ENCODE measurements at regions not wholly inside any gene's neighbourhood (a gene's known extent, or its start where the extent isn't known, plus 50 kb on each side); places are given as distances from the start of the nearest gene placed in this dataset.

DNA sequence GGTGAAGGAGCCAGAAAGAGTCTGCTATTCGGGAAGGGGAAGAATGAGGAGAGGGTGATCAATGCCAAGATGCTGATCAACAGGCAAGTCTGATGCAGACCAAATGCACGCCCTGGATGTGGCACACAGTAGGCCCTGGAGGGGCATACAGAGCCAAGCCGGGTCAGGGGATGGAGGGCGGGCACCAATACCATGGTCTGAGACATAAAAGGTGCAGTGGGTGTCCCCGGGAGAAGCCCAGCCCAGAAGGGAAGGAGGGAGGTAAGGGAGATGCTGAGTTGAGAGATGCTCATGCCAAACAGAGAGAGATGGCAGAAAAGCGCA is 66.6 kb upstream of the ID2 start:
- H3K27me3 ChIP-seq (ENCODE audit: control insufficient read depth, insufficient read depth, low read length), result peaks cover 2% of the 10 kb centered on the region
- 90% methylated on average over 5 of the region's 6 CpGs for WGBS (ENCODE audit: insufficient coverage)
- H3K27ac ChIP-seq (ENCODE audit: low read length), result no peak overlapping the region
- H3K36me3 ChIP-seq (ENCODE audit: control insufficient read depth, insufficient read depth, low read length), result no peaks in the 10 kb centered on the region
- H3K4me1 ChIP-seq (ENCODE audit: control insufficient read depth, insufficient read depth, low read length), result no peaks in the 10 kb centered on the region
- no peak overlapping the region for H3K4me3 ChIP-seq (ENCODE audit: low read length)
- no peaks in the 10 kb centered on the region for H3K9me3 ChIP-seq (replicated peaks; ENCODE audit: control insufficient read depth, low read depth, low read length)
- DNase-seq, result no peak

GRCh38 chr2:8615576-8616281 is 66.1 kb upstream of the ID2 start:
- no peak overlapping the region for H3K27ac ChIP-seq (ENCODE audit: low read length)
- H3K36me3 ChIP-seq (ENCODE audit: control insufficient read depth, insufficient read depth, low read length), result no peaks in the 10 kb centered on the region
- H3K4me3 ChIP-seq (ENCODE audit: low read length), result no peak overlapping the region
- H3K27me3 ChIP-seq (ENCODE audit: control insufficient read depth, insufficient read depth, low read length), result peaks cover 2% of the 10 kb centered on the region
- DNase-seq, result no peak
- WGBS (ENCODE audit: insufficient coverage), result 84% methylated on average over 11 of the region's 14 CpGs
- no peaks in the 10 kb centered on the region for H3K9me3 ChIP-seq (replicated peaks; ENCODE audit: control insufficient read depth, low read depth, low read length)
- no peaks in the 10 kb centered on the region for H3K4me1 ChIP-seq (ENCODE audit: control insufficient read depth, insufficient read depth, low read length)

- no peaks in the 10 kb centered on the region for H3K4me1 ChIP-seq (ENCODE audit: control insufficient read depth, insufficient read depth, low read length)
- no peak overlapping the region for H3K27ac ChIP-seq (ENCODE audit: low read length)
- no peak overlapping the region for H3K4me3 ChIP-seq (ENCODE audit: low read length)
- peaks cover 2% of the 10 kb centered on the region for H3K27me3 ChIP-seq (ENCODE audit: control insufficient read depth, insufficient read depth, low read length)
- DNase-seq, result no peak
- no peaks in the 10 kb centered on the region for H3K36me3 ChIP-seq (ENCODE audit: control insufficient read depth, insufficient read depth, low read length)
- H3K9me3 ChIP-seq (replicated peaks; ENCODE audit: control insufficient read depth, low read depth, low read length), result no peaks in the 10 kb centered on the region
- WGBS (ENCODE audit: insufficient coverage), result 89% methylated on average over 12 of the region's 12 CpGs
These were observed 64.8 kb upstream of the ID2 start for GRCh38 chr2:8617048-8617447.

DNA sequence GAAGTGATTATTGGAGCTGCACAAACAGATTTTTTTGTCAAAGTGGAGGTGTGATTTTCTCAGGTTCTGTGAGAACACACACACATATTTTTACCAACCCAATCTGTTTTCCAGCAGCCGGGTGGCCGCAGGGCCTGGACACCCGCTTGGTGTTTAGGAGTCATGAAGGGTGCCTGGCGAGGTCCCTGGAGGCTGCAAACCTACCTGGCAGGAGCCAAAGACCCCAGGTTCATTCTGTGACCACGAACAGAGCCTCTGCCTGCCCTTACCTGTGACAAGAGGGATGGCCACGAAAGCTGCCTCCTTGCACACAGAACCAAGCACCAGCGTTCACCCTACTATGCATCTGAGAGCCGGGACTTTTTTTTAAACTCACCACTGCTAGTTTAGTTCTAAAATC is 64.3 kb upstream of the ID2 start:
- Histone ChIP-seq H3K27ac (ENCODE audit: low read length) (no peak overlapping the region), H3K36me3 (ENCODE audit: control insufficient read depth, insufficient read depth, low read length) (no peaks in the 10 kb centered on the region), H3K9me3 (replicated peaks; ENCODE audit: control insufficient read depth, low read depth, low read length) (no peaks in the 10 kb centered on the region), H3K4me3 (ENCODE audit: low read length) (no peak overlapping the region), H3K4me1 (ENCODE audit: control insufficient read depth, insufficient read depth, low read length) (no peaks in the 10 kb centered on the region), H3K27me3 (ENCODE audit: control insufficient read depth, insufficient read depth, low read length) (peaks cover 2% of the 10 kb centered on the region)
- no peak for DNase-seq
- 87% methylated on average over 5 of the region's 8 CpGs for WGBS (ENCODE audit: insufficient coverage)

GRCh38 chr2:8619071-8619470 is 62.8 kb upstream of the ID2 start:
- DNase-seq, result no peak
- Histone ChIP-seq H3K4me1 (ENCODE audit: control insufficient read depth, insufficient read depth, low read length) (no peaks in the 10 kb centered on the region), H3K4me3 (ENCODE audit: low read length) (no peak overlapping the region), H3K9me3 (replicated peaks; ENCODE audit: control insufficient read depth, low read depth, low read length) (no peaks in the 10 kb centered on the region), H3K27ac (ENCODE audit: low read length) (no peak overlapping the region), H3K36me3 (ENCODE audit: control insufficient read depth, insufficient read depth, low read length) (no peaks in the 10 kb centered on the region), H3K27me3 (ENCODE audit: control insufficient read depth, insufficient read depth, low read length) (peaks cover 2% of the 10 kb centered on the region)
- WGBS (ENCODE audit: insufficient coverage), result 98% methylated on average over 4 of the region's 5 CpGs

- Histone ChIP-seq H3K27me3 (ENCODE audit: control insufficient read depth, insufficient read depth, low read length) (no peaks in the 10 kb centered on the region), H3K4me1 (ENCODE audit: control insufficient read depth, insufficient read depth, low read length) (no peaks in the 10 kb centered on the region), H3K4me3 (ENCODE audit: low read length) (no peak overlapping the region), H3K36me3 (ENCODE audit: control insufficient read depth, insufficient read depth, low read length) (no peaks in the 10 kb centered on the region), H3K27ac (ENCODE audit: low read length) (no peak overlapping the region), H3K9me3 (replicated peaks; ENCODE audit: control insufficient read depth, low read depth, low read length) (no peaks in the 10 kb centered on the region)
- 69% methylated on average over 3 of the region's 7 CpGs for WGBS (ENCODE audit: insufficient coverage)
- DNase-seq, result no peak
These were observed 61.1 kb upstream of the ID2 start for GRCh38 chr2:8620611-8621382.

DNA sequence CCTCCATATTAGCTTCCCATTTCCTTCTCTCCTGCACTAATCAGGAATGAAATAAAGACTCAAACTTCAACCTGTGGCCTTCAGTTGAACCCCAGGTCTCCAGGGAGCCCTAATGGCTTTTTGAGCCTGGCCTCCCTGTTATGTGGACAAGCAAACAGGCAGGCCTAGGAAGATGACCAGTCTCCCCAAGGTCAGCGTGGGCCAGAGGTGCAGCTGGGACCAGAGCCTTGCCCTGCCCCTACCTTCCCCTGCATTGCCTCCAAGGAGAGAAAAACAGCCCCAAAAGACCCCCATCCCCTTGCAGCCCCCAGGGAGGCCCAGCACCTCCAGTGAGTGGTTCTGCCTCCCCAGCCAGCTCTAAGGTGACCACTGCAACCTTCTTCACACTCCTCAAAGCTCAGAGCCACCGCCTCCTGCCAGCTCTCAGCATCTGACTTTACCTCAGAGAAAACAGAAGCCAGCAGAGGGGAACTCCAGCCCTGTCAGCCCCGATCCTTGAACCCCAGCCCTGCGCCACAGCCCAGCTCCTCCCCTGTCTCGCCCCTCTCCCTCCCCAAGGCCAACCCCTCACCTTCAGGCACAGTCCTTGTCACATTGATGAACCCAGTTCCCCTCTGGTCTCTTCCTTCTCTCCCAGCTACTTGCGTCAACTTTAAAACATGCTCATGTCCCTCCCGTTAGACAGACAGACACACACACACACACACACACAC is 59.5 kb upstream of the ID2 start:
- 66% methylated on average over 7 of the region's 7 CpGs for WGBS (ENCODE audit: insufficient coverage)
- Histone ChIP-seq H3K4me3 (ENCODE audit: low read length) (no peak overlapping the region), H3K27me3 (ENCODE audit: control insufficient read depth, insufficient read depth, low read length) (no peaks in the 10 kb centered on the region), H3K4me1 (ENCODE audit: control insufficient read depth, insufficient read depth, low read length) (no peaks in the 10 kb centered on the region), H3K36me3 (ENCODE audit: control insufficient read depth, insufficient read depth, low read length) (no peaks in the 10 kb centered on the region), H3K9me3 (replicated peaks; ENCODE audit: control insufficient read depth, low read depth, low read length) (no peaks in the 10 kb centered on the region), H3K27ac (ENCODE audit: low read length) (no peak overlapping the region)
- DNase-seq, result no peak

GRCh38 chr2:8622924-8623465 is 58.9 kb upstream of the ID2 start:
- Histone ChIP-seq H3K4me3 (ENCODE audit: low read length) (no peak overlapping the region), H3K27ac (ENCODE audit: low read length) (no peak overlapping the region)
- 70% methylated on average over 12 of the region's 13 CpGs for WGBS (ENCODE audit: insufficient coverage)

GRCh38 chr2:8623576-8623957 is 58.3 kb upstream of the ID2 start:
- no peaks in the 10 kb centered on the region for H3K36me3 ChIP-seq (ENCODE audit: control insufficient read depth, insufficient read depth, low read length)
- H3K4me3 ChIP-seq (ENCODE audit: low read length), result no peak overlapping the region
- DNase-seq, result no peak
- no peak overlapping the region for H3K27ac ChIP-seq (ENCODE audit: low read length)
- no peaks in the 10 kb centered on the region for H3K4me1 ChIP-seq (ENCODE audit: control insufficient read depth, insufficient read depth, low read length)
- H3K9me3 ChIP-seq (replicated peaks; ENCODE audit: control insufficient read depth, low read depth, low read length), result no peaks in the 10 kb centered on the region
- WGBS (ENCODE audit: insufficient coverage), result 80% methylated on average over 12 of the region's 12 CpGs
- H3K27me3 ChIP-seq (ENCODE audit: control insufficient read depth, insufficient read depth, low read length), result no peaks in the 10 kb centered on the region

More at GRCh38 chr2:8622924-8623465, 58.9 kb upstream of the ID2 start:
- no peaks in the 10 kb centered on the region for H3K4me1 ChIP-seq (ENCODE audit: control insufficient read depth, insufficient read depth, low read length)
- DNase-seq, result no peak
- H3K9me3 ChIP-seq (replicated peaks; ENCODE audit: control insufficient read depth, low read depth, low read length), result no peaks in the 10 kb centered on the region
- no peaks in the 10 kb centered on the region for H3K36me3 ChIP-seq (ENCODE audit: control insufficient read depth, insufficient read depth, low read length)
- H3K27me3 ChIP-seq (ENCODE audit: control insufficient read depth, insufficient read depth, low read length), result no peaks in the 10 kb centered on the region

GRCh38 chr2:8623958-8624591 is 57.8 kb upstream of the ID2 start:
- H3K27ac ChIP-seq (ENCODE audit: low read length), result no peak overlapping the region
- no peaks in the 10 kb centered on the region for H3K27me3 ChIP-seq (ENCODE audit: control insufficient read depth, insufficient read depth, low read length)
- 67% methylated on average over 9 of the region's 11 CpGs for WGBS (ENCODE audit: insufficient coverage)
- no peak overlapping the region for H3K4me3 ChIP-seq (ENCODE audit: low read length)
- H3K4me1 ChIP-seq (ENCODE audit: control insufficient read depth, insufficient read depth, low read length), result no peaks in the 10 kb centered on the region
- no peak for DNase-seq
- H3K9me3 ChIP-seq (replicated peaks; ENCODE audit: control insufficient read depth, low read depth, low read length), result no peaks in the 10 kb centered on the region
- H3K36me3 ChIP-seq (ENCODE audit: control insufficient read depth, insufficient read depth, low read length), result no peaks in the 10 kb centered on the region

All from muscle of leg (tissue), 3 donors.